Ishikawa (cell line): ENCODE measurements at regions not wholly inside any gene's neighbourhood (a gene's known extent, or its start where the extent isn't known, plus 50 kb on each side); places are given as distances from the start of the nearest gene placed in this dataset.
A peak's percentile ranks its signal among the peaks of the same experiment; 100 is the strongest.

Experiments used
- CEBPB ChIP-seq: IDR thresholded peaks from 2 replicates; pipeline ENCODE4 v1.6.1; 2012
- CREB1 ChIP-seq: IDR thresholded peaks from 2 replicates; pipeline ENCODE4 v1.6.1; 2012; ENCODE audit warnings: low read depth
- EGR1 ChIP-seq: IDR thresholded peaks from 2 replicates; pipeline ENCODE4 v1.6.1; 2012
- EP300 ChIP-seq: IDR thresholded peaks from 2 replicates; pipeline ENCODE4 v1.6.1; 2012; ENCODE audit warnings: borderline replicate concordance
- FOXM1 ChIP-seq: IDR thresholded peaks from 2 replicates; pipeline ENCODE4 v1.6.1; 2012; ENCODE audit warnings: low read depth, borderline replicate concordance
- NFIC ChIP-seq: IDR thresholded peaks from 2 replicates; pipeline ENCODE4 v1.6.1; 2012
- RAD21 ChIP-seq: IDR thresholded peaks from 2 replicates; pipeline ENCODE4 v1.6.1; 2012; ENCODE audit warnings: low read depth
- REST ChIP-seq: IDR thresholded peaks from 2 replicates; pipeline ENCODE4 v1.6.1; 2012; ENCODE audit warnings: low read depth, mild to moderate bottlenecking
- TAF1 ChIP-seq: IDR thresholded peaks from 2 replicates; pipeline ENCODE4 v1.6.1; 2012; ENCODE audit warnings: low read depth, mild to moderate bottlenecking
- TCF12 ChIP-seq: IDR thresholded peaks from 2 replicates; pipeline ENCODE4 v1.6.1; 2012; ENCODE audit warnings: low read depth
- TEAD4 ChIP-seq: IDR thresholded peaks from 2 replicates; pipeline ENCODE4 v1.6.1; 2012
- USF1 ChIP-seq: IDR thresholded peaks from 2 replicates; pipeline ENCODE4 v1.6.1; 2012
- YY1 ChIP-seq: IDR thresholded peaks from 2 replicates; pipeline ENCODE4 v1.6.1; 2012; ENCODE audit warnings: low read depth
- ZBTB7A ChIP-seq: IDR thresholded peaks from 2 replicates; pipeline ENCODE4 v1.6.1; 2012; ENCODE audit warnings: low read depth
- TF ChIP-seq, protein P1 (sequence below): IDR thresholded peaks from 2 replicates; pipeline ENCODE4 v1.6.1; 2012

- no peak for TF ChIP-seq ZBTB7A
These were observed 279.8 kb downstream of the IKZF2 start for GRCh38 chr2:212871597-212871996.

DNA sequence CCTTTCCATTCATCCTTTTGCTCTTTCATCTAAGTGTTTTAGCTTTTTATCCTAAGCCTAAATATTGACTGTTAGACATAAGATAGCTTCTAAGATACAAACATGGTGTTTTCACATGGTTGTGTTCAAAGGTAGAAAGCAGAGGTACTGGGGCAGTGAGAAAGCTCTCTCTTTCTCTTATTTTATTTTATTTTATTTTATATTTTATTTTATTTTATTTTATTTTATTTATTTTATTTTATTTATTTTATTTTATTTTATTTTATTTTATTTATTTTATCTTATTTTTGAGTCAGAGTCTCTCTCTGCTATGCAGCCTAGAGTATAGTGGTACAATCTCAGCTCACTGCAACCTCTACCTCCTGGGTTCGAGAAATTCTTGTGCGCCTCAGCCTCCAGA lies 287.2 kb downstream of the IKZF2 start:
- no peak for TF ChIP-seq TCF12
- no peak for TF ChIP-seq NFIC
- no peak for TF ChIP-seq ZBTB7A
- no peak for TF ChIP-seq CEBPB
- TF ChIP-seq YY1: no peak
- no peak for TF ChIP-seq TEAD4
- TF ChIP-seq CREB1: no peak
- no peak for TF ChIP-seq FOXM1
- TF ChIP-seq TAF1: no peak
- no peak for TF ChIP-seq EP300
- TF ChIP-seq, protein P1, sequence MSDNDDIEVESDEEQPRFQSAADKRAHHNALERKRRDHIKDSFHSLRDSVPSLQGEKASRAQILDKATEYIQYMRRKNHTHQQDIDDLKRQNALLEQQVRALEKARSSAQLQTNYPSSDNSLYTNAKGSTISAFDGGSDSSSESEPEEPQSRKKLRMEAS: no peak

DNA sequence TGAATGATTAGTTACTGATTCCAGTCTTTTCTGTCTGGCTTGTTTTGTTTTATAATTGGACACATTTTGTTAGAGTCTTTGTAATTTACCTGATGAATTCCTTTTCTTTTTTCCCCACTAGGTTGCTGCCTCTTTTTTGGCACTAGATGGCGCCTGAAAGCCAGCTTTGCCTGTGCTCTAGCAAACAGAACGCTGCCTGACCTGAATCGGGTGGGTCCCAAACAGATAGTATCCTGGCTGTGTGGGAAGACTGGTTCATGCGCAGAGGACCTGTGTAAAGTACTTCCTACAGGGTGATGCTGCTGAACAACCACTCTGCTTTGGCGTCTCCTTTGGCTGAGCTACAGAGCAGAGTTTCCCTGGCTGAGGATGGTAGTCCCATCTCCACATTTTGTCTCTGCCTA lies 288.2 kb downstream of the IKZF2 start:
- TF ChIP-seq RAD21 (peak; percentile 97), TCF12 (peak; percentile 59), ZBTB7A (no peak), USF1 (peak; percentile 32; the same call in 1 of the 2 replicates)

- TF ChIP-seq FOXM1: no peak
- TF ChIP-seq USF1: no peak
- no peak for TF ChIP-seq EP300
- TF ChIP-seq CEBPB: no peak
- TF ChIP-seq NFIC: no peak
- TF ChIP-seq TAF1: no peak
- no peak for TF ChIP-seq YY1
- TF ChIP-seq RAD21: no peak
- no peak for TF ChIP-seq REST
- no peak for TF ChIP-seq ZBTB7A
- TF ChIP-seq, protein P1: no peak
- TF ChIP-seq TEAD4: no peak
- TF ChIP-seq CREB1: no peak
- TF ChIP-seq EGR1: no peak
- TF ChIP-seq TCF12: no peak
These were observed 292.9 kb downstream of the IKZF2 start for GRCh38 chr2:212858496-212858895.

GRCh38 chr2:212854771-212855170 lies 296.6 kb downstream of the IKZF2 start:
- no peak for TF ChIP-seq FOXM1
- TF ChIP-seq USF1: no peak
- no peak for TF ChIP-seq TAF1
- TF ChIP-seq REST: no peak

- TF ChIP-seq USF1 (no peak), TEAD4 (no peak), EGR1 (no peak), EP300 (no peak), YY1 (no peak), TAF1 (no peak), CREB1 (no peak), RAD21 (no peak), TCF12 (no peak), REST (no peak), ZBTB7A (no peak), CEBPB (no peak), FOXM1 (no peak)
- TF ChIP-seq, protein P1: no peak
These were observed 297.3 kb downstream of the IKZF2 start for GRCh38 chr2:212854116-212854515.
